NCI-H2107 treated with DMSO at 0.1 percent for 48 hours (cell line): ENCODE measurements at regions not wholly inside any gene's neighbourhood (a gene's known extent, or its start where the extent isn't known, plus 50 kb on each side); places are given as distances from the start of the nearest gene placed in this dataset.
"Not testable (repeated sequence)": the region's sequence is repeated elsewhere in the genome, so short reads cannot be mapped to it uniquely, and the experiment has no call there.

ENCODE experiments used
- DNase-seq: peaks from one replicate; lab custom pipeline; 2025; ENCODE audit not compliant: unreplicated experiment; lab: John Stamatoyannopoulos, UW

DNA sequence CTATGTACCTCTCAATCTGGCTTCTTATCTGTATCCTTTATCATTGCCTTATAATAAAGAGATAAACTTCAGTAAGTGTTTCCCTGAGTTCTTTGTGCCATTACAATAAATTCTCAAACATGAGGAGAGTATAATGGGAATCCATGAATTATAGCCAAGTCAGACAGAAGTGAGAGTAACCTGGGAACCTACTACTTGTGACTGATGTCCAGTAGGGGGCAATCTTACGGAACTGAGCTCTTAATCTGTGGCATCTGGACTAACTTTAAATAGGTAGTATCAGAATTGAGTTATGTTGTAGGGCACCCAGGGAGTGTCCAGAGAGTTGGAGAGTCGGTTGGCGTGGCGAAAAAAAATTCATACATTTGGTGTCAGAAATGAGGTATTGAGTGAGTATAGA is 542.6 kb downstream of the ZBBX start:
- DNase-seq = no peak

DNA sequence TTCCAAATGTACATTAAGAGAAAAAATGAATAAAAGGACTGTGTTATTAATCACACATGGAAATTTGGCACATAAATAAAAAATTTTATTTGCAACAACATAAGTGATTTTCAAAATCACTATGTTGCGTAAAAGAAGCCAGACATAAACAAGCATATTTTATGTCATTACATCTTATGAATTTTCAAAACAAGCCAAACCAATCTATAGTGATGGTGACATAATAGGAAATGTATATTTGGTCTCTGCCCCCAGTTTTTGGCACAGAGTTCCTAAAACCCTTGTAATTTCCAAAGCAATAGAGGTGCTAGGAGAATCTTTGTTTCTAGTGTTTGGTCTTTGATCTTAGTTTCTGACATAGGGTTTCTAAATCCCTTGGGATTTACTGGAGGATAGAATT is 543.3 kb downstream of the ZBBX start:
- no peak for DNase-seq

DNA sequence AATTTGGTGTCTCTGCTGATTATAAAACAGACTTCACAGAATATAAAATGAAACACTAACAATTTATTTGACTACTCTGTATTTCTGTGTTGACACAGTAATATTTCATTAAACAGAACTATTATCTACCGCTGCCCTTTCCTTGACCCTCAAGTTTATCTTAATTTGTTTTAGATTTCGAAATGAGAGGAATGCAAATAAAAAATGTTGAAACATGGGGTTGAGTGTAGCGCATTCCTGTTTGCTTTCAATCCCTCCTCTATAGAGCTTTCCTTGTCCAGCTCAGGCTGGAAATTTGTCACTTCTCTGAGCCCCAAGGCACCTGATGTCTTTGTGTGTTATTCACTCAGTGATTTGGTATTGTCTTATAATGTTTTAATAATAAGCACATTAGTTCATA is 550.2 kb downstream of the ZBBX start:
- no peak for DNase-seq

DNA sequence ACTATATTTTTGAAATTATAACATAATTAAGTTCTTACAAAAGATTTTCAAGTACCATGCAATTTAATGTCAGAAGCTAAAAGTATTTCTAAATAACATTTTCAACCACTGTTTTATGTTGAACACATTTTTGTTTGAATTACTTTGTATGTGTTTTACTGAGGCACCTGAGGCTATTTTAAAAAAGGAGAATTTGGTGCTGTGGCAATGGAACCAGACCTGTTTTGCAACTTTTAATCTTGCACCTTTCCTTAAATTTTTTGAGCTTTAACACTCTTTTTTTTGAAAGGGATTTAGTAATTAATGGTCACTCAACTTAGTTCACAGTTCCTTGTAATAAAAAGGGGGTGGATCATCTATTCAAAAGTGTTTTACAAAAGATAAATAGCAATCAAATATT is 561.6 kb downstream of the ZBBX start:
- DNase-seq = no peak

DNA sequence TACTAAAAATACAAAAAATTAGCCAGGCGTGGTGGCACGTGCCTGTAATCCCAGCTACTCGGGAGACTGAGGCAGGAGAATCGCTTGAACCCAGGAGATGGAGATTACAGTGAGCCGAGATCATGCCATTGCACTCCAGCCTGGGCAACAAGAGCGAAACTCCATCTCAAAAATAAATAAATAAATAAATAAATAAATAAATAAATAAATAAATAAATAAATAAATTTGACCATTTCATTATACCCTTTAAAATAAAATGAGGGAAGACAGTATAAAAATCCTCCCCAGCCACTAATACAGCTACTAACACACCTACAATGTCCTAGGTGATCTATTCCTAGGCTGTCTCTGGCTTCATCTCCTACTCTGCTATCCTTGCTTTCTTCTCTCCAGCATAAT is 562.8 kb downstream of the ZBBX start:
- DNase-seq = not testable (repeated sequence)

DNA sequence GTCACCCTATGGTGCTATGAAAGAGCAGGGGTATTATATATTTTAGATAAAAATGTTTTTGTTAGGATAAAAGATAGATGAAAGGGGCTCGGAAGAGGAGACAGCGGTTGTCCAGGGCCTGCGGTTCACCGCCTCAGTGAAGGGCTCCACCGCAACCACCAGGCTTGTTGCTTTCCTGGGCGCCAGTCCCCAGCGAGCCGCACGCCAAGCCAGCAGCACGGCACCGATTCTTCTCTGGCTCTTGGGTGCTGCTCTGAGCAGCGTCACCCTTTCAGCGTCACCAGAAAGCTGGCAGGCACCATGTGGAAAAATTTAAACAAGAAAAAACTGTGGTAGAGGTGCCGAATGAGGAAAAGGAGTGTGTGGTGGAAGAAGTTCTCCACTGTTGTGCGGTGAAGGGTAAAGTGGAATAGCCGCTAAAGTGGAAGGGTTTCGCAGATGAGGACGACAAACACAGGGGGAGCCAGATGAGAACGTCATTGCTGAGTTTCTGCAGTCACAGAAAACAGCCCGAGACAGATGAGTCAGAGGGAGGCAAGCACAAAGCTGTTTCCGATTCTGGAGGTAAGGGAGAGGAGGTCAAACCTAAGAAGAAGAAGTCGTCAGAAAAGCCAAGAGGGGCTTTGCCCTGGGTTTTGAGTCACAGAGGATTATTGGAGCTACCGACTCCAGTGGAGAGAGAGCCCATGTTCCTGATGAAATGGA is 569.2 kb downstream of the ZBBX start:
- no peak for DNase-seq

DNA sequence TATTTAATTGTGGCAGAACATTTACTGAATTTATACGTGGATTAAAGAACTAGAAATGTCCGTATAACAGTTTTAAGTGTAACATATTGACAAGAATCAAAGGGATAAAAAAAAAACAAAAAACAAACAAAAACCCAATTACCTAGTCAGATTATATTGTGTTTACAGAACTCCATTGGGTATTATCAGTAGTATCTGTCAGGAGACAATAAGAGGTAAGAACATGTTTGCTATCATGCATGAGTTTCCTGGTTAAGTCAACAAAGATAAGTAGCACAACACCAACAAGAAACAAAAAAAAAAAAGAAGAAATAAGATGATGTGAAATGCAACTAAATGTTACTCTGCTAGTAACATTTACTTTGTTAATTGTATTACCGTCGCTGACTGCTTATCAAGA is 570.6 kb downstream of the ZBBX start:
- no peak for DNase-seq

DNA sequence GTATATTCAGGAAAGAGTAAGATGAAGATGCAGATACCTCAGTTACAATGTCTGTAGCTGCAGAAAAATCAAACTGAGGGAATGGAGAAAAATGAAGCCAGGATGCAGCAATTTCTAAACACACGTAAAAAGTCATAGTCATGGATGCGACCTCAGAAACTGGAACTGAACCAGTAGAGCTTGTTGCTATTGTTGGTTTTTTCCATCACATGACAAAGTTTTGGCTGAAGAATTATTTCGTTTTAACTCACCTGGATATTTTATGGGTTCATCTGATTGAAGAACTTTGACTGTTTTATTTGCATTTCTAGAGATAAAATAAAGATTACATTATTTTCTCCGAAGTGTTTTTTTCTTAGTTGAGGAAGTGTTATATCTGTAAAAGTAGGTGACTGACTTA is 591.2 kb downstream of the ZBBX start:
- no peak for DNase-seq

DNA sequence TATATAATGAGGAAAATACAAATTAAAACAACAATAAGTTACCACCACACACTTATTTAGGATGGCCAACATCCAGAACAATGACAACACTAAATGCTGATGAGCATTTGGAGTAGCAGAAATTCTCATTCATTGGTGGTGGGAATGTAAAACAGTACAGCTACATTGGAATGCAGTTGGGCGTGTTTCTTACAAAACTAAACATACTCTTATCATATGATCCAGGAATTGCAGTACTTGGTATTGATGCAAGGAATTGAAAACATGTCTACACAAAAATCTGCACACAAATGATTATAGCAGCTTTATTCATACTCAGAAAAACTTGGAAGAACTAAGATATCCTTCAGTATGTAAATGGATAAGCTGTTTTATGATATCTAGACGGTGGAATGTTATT is 594.2 kb downstream of the ZBBX start:
- no peak for DNase-seq

DNA sequence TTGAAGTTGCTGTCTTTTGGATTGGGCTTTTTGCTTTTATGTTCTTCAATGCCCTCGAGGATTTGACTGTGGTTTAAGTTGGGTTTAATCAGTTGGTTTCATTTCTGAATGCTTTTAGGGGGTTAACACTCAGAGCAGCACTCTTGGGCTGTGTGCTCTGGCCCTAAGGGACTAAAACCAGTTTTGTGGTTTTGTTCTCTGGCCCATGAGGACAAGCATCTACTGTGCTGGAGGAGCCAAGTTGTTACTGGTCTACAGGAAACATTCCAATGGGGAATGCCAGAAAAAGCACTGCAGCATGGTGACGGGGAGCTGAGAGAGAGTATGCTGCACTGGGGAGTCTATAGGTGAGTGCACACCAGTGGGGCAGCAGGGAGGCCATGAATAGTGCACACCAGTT is 596.9 kb downstream of the ZBBX start:
- no peak for DNase-seq

DNA sequence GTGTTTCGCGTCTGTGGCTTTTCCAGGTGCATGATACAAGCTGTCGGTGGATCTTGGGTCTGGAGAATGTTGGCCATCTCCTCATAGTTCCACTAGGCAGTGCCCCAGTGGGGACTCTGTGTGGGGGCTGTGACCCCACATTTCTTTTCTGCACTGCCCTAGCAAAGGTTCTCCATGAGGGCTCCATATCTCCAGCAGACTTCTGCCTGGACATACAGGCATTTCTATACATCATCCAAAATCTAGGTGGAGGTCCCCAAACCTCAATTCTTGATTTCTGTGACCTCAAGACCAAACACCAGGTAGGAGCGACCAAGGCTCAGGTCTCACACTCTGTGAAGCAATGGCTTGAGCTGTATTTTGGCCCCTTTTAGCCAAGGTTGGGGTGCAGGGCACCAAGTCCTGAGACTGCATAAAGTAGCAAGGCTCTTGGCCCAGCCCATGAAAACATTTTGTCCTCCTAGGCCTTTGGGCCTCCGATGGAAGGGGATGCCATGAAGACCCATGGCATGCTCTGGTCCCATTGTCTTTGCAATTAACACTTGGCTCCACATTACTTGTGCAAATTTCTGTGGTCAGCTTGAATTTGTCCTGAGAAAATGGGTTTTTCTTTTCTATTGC is 615.3 kb downstream of the ZBBX start:
- DNase-seq = no peak

DNA sequence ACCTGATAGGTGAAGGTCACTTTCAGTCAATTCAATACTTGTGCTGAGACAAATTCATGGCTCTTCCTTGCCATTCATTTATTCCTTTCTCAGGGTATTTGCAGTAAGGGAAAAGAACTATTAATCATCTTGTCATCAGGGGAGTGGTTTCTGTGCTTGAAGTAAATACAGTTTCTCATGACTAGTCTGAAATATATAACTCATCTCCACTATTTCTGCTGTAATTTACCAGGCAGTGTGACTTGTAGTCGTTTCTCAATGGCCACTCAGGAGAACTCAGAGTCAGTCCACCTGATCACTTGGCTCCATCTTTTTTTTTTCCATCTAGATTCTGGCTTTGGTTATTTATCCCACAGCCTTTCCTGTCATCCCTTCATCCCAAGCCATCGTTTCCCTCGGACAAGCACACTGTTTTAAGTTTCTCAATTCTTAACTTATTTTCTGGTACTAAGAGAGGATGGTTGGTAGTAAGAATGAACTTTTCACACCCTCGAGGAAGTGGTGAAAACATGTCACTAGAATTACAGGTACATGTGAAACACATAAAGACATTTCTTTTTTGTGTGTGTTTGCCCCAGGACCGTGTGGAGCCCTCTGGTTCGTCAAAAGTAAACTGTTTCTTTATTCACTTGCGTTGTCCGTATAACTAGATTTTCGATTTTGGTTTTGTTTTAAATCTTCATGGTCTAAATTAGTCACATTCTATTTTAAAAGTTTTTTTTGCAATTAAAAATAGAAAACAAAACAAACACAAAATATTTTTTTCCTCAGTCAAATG is 620.2 kb downstream of the ZBBX start:
- no peak for DNase-seq

DNA sequence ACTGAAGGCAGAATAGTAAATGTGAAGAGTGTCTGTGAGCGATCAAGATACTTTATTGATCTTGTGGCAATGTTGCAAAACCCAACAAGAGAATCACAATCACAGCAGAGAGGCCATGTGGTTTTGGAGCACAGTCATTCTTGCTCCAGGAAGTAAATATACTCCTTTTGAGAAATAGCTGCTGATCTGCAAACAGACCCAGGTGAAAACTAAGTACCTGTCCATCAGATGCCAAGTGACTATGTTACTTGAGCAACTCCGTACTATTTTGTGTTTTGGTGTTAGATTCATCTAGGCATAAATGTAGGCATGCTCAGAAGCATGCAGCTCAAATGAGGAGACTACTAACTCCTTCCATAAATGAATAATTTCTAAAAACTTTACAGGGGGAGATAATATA is 627.9 kb downstream of the ZBBX start:
- no peak for DNase-seq

DNA sequence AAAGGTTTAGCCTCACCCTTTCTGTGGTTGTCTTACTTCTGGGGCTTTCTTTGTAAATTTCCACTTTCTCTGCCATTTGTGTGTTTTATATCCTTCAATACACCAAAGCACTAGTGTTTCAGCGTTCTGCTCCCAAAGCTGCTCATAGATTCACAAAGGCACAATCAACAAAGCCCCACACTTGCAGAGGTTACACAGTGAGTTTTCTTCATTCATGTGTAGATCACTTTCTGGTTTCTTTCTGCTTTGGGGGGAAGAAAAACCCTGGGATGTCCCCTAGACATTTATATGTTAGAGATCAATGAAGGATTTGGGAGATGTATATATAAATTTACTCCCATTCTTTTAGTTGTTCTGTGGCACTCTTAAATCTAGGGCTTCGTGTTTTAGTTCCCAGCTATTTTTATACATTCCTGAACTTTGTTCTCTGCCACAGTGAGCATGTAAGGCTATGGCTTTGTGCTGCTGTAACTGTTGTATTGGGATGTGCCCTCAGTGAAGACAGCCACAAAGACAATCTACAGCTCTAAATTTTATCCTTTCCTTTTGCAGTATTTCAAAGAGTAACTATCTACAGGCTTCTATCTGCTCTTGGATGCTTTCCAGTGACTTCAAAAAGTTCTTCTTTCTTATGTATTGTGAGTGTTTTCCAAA is 636.5 kb downstream of the ZBBX start:
- DNase-seq = no peak

DNA sequence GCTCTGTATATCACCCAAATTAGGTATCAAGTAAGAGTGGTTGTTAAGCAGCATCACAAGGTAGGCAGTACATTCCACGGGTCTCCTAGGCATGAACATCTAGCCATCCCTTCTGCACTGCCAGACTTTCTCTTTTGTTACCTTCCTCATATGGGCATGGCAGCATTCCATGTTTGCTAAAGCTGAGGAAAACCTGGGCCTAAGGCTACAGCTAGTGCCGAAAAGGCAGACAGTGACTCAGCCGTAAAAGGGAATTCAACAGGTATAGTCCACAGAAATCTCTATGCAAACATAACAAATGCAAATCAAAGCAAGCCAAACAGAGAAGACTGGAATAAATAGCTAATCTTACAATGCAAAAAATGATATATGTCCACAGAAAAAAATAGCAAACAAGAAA is 645.4 kb downstream of the ZBBX start:
- no peak for DNase-seq

DNA sequence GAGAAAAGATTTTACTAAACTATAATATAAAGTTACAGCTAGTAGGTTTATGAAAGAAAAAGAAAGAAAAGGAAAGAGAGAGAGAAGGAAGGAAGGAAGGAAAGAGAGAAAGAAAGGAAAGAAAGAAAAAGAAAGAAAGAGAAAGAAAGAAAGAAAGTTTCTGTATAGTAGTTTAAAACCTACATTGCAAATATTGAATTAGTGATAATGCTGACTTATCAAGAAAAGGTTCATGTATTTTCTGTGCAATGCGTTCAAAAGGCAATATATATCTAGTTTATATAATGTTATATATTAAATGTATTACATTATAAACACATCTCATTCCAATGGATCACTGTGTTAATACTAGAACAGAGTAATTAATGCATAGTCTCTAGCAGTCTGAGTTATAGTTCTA is 648.4 kb downstream of the ZBBX start:
- DNase-seq = no peak

DNA sequence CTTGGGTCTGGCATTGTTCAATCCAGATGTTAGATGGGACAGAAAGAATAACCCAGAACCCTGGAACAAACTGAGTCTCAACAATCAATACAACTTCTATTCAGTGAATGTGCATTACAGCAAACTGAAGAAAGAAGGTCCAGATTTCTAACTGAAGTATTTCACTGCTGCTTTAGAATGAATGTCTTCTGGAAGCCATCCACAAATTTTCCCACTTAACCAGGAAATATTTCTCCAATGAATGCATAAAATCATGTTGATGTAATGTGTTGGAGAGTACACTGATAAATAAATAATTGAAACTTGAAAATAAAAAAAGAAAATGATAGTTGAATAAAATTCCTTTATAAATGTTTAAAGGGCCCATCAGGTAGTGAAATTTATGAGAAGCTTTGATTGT is 658.6 kb downstream of the ZBBX start:
- no peak for DNase-seq

DNA sequence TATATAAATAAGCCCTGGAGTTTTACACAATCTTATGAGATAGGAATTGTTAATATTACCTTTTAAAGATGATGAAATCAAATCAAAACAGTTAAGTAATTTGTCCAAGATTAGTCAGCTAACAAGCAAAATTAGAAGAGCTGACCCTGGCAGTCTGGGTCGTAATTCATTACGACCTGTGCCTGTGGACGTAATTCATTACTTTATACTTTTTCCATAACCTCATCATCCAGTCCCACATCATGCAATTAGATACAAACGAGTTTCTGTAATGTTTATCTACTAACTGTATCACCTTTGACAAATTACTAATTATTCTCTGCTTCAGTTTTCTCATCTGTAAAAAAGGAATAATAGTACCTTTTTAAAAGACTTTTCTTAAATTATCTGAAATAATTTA is 665.9 kb downstream of the ZBBX start:
- no peak for DNase-seq

DNA sequence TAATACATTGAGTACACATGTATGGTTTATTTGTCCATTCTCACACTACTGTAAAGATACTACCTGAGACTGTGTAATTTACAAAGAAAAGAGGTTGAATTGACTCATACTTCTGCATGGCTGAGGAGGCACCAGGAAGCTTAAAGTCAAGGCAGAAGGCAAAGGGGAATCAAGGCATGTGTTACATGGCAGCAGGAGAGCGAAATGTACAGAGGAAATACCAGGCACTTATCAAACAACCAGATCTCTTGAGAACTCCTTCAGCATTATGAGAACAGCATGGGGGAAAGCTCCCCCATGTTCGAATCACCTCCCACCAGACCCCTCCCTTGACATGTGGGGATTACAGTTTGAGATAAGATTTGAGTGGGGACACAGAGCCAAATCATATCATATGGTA is 666.3 kb downstream of the ZBBX start:
- DNase-seq = no peak

DNA sequence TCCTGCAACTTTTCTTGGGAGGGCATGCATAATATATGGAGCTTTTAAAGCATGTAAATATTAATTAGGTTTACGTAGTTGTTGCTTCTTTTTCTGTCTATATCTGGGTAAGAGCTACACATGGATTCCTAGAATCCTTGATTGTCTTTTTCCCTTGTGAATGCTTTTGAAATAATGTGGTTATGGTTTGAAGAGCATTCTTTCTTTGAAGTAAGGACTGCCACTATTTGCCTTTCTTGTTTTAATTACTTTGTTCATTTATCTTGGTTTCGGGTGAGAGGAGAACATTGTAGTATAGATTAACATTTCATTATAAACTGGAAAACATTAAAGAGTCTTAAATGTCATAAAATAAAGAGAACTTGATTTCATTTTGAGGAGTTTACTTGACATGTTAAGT is 674.0 kb downstream of the ZBBX start:
- no peak for DNase-seq

DNA sequence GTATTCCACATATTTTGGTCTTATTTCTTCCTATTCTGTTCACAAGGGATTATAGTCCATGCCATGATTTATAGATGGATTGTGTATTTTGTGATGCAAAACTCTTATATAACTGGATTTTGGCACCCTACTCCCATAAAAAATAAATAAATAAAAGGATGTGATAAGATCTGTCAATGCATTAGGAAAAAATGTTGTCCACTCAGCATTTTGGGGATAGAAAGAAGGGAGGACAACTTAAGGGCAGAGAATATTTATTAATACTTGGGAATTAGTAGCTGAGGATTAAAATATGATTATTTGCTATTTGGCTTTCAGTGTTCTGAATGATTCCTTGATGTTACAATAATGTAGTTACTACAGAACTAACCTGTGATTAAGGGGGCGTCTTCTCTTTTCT is 682.6 kb downstream of the ZBBX start:
- DNase-seq = no peak

DNA sequence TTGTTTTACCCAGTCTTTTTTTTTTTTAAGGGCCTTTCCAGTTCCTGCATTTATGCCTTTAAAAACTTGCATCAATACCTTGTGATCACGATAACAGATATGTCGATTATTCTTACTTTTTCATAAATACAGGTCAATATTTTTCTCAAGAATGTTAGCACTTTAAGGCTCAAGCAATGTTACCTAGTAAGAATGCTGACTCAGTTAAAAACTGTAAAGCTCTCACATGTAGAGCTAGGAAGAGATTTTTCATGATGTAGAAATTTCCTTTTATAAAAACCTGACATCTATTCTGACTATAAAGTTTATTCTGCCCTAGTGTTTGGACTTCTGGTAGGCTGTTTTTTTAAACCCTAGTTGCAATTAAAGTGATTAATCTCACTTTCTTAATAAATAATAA is 684.0 kb downstream of the ZBBX start:
- DNase-seq = no peak
